H4 (cell line): ENCODE measurements at regions not wholly inside any gene's neighbourhood (a gene's known extent, or its start where the extent isn't known, plus 50 kb on each side); places are given as distances from the start of the nearest gene placed in this dataset.
"Not testable (repeated sequence)": the region's sequence is repeated elsewhere in the genome, so short reads cannot be mapped to it uniquely, and the experiment has no call there.

Source experiments
- DNase-seq: peaks from one replicate; pipeline ENCODE4 v3.0.0-alpha.2; 2015; ENCODE audit warnings: low spot score

DNA sequence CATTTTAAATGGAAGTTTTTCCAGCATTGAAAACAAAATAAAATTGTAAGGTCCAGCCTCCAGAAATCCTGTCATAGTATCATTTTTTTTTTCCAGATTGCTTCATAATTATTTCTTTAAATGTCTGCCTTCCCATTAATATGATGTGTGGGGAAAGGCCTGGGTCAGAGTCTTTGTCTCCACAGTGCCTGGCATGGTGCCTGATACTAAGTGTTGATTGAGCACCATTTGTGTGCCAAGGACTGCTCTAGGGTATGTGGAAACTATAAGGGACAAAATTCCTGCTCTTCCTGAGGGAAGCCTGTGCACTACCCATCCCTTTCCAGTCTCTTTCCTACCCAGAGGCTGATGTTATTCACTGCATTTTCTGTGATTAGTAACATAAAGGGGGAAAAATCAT, 53.1 kb upstream of the BEND4 start:
- DNase-seq: no peak

DNA sequence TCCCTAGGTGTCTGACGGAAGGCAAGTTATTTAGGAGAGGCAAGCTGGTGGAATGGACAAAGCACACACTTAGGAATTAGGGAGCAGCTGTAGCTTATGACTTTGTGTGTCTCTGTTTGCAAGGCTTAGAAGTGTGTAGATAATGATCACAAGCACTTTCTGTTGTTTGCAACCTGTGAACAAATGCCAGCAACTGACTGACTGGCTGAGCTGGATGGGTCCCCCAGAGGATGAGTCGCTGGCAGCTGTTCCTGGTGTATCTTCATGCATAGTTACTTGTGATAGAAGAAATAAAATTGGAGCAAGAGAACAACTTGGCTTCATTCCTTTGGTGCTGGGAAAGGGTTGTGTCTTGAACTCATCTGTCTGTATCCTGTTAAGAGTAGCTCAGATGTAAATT, 64.2 kb upstream of the BEND4 start:
- DNase-seq: no peak

DNA sequence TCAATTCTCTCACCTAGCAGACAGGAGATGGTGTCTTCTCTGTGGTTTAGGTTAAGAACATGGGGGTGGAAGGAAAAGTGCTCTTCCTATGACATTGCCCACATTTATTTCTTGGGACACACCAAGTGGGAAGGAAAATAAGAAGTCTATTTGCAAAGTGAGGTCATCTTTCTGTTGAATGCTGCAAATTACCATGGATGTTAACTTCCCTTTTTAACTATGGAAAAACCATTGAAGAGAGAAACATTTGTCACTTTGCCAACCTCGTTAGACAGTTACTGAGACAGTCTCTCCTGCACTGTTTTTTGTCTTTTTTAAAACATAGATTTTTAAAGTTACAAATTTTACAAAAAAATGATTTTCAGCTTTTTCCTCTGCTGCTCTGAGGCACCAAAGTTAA, 72.8 kb upstream of the BEND4 start:
- no peak for DNase-seq

DNA sequence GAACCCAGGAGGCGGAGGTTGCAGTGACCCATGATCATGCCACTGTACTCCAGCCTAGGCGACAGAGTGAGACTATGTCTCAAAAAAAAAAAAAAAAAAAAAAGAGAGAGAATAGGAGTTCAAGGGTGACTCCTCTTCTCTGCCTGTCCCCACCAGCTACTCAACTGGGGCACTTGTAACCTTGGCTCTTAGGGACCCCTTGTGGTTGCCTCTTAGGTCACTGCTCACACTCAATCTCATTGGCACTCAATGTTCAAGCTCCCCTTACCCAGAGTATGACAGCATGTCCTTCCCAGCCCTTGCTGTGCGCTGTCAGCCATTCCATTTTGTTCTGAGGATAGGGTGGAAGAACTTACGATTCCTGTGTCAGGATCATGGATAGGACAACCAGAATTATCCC, 82.4 kb upstream of the BEND4 start:
- no peak for DNase-seq

DNA sequence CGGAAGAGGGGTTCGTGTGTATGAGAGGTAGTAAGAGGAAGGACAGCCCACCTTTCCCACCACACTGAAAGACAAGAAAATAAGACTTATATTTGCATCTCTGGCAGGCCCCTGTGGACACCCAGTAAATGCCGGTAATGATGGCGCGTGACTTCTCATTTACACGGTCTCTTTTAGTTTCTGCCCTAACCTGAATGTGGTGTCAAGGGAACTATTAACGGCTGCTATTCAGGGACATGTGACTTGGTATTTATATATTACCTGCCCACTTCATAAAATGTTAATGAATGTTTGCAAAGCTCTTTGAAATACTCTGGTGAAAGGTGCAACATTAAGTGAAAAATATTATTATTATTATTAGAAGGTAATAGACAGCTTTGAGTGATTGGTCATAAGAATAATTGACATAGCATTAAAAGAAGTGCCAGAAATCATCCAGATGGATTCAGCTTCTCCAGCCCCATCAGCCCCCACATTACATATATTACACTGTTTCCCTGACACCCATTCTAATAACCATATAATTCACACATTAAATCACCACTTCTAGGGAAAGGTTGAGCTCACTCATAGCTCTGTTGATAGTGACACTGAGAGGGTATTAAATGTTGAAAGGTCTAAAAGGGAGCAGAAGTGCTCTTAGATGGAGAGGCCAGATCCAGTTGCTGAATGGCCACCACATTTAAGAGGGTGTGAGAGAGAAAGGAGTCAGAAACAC, 83.0 kb upstream of the BEND4 start:
- DNase-seq: no peak

- no peak for DNase-seq
Observed at GRCh38 chr4:42237010-42237409, 84.6 kb upstream of the BEND4 start.

- no peak for DNase-seq
Observed at GRCh38 chr4:42237451-42237850, 85.0 kb upstream of the BEND4 start.

DNA sequence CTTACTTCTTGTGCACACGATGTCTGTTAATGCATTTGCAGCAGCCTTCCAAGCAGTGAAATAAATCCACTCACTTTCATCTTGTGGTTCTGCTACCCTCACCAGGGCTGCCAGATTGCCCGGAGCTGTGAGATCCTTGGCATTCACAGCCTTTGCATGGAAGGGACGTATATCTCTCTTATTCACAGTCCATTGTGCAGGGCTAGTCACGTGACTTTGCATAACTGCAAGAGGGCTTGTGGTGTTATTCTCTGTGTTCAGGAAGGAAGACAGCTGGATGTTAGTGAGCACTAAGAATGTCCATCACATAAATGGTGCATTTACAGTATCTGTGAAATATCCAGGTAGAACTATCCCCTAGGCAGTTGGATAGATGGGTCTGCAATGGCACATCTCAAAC, 96.5 kb upstream of the BEND4 start:
- no peak for DNase-seq

- no peak for DNase-seq
Observed at GRCh38 chr4:42252315-42252714, 99.9 kb upstream of the BEND4 start.

DNA sequence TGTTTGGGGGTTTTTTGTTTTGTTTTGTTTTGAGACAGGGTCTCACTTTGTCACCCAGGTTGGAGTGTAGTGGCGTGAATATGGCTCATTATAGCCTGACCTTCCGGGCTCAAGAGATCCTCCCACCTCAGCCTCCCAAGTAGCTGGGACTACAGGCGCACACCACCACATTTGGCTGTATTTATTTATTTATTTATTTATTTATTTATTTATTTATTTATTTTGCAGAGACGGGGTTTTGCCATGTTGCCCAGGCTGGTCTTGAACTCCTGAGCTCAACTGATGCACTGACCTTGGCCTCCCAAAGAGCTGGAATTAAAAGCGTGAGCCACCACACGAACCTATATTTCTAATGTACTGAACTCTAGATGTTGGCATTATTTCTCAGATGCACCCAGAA, 105.2 kb upstream of the BEND4 start:
- DNase-seq: not testable (repeated sequence)

- no peak for DNase-seq
Observed at GRCh38 chr4:42262701-42263490, 110.4 kb upstream of the BEND4 start.

GRCh38 chr4:42265782-42266602, 113.5 kb upstream of the BEND4 start:
- DNase-seq: no peak

DNA sequence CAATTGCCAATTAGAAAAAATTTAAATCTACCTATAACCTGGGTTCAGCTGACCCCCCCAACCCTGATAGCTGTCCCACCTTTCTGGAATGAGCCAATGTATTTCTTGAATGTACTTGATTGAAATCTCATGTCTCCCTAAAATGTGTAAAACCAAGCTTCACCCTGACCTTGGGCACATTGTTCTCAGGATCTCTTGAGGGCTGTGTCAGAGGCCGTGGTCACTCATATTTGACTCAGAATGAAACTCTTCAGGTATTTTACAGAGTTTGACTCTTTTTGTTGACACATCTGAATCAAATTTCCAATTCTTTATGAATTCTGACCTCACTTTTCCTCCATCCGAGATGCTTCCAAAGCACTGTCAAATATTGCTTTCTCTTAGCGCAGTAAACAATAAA, 115.3 kb upstream of the BEND4 start:
- DNase-seq: no peak

- DNase-seq: no peak
Observed at GRCh38 chr4:42268824-42269223, 116.4 kb upstream of the BEND4 start.

DNA sequence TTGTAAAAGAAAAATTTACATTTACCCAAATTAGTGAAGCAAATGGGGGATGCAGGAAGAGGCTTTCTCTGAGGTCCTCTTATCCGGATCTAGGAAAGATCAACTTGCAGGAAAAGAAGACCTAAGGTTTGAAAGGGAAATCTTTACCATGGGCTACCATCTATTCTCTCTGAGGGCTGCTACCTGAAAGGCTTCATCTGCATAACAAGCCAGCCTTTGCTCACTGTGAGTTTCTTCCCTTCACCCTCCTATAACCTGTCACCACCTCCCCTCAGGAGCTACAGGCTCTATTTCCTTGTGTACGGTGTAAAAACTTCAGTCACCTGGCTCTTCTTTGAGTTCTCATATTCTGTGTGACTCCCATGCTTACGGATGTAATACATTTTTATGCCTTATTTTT, 118.6 kb upstream of the BEND4 start:
- no peak for DNase-seq

GRCh38 chr4:42277291-42277690, 120.0 kb upstream of the SHISA3 start:
- no peak for DNase-seq

DNA sequence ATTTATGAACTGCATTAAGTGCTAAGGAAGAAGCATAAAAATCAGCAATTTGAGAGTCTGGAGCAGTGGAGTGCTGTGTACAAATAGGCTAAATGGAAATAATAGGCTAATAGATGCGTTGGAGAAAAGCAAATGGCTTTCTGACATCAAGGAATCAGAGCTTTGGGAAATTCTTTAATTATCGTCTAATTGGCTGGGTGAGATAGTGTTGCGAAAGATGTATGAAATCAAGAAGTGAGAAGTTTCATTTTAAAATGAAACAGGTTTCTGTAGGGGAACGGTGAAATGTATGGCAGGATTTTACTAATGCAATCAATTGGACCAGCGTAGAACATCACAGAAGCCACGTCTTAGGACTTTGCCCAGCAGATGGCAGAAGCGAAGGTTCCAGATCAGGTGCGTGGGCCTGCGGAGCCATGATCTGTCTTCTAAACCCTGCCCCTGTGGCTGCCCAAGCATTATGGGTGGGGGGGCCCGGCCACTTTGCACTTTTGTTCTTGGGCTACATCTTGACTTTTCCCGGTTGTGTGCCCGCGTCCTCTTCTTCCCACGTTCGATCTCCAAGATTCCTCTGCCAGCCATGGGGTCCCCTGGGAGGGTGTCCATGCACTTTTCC, 118.5 kb upstream of the SHISA3 start:
- no peak for DNase-seq

- DNase-seq: peak; percentile 36
Observed at GRCh38 chr4:42280327-42281095, 116.8 kb upstream of the SHISA3 start.

- DNase-seq: no peak
Observed at GRCh38 chr4:42281324-42282020, 115.8 kb upstream of the SHISA3 start.

DNA sequence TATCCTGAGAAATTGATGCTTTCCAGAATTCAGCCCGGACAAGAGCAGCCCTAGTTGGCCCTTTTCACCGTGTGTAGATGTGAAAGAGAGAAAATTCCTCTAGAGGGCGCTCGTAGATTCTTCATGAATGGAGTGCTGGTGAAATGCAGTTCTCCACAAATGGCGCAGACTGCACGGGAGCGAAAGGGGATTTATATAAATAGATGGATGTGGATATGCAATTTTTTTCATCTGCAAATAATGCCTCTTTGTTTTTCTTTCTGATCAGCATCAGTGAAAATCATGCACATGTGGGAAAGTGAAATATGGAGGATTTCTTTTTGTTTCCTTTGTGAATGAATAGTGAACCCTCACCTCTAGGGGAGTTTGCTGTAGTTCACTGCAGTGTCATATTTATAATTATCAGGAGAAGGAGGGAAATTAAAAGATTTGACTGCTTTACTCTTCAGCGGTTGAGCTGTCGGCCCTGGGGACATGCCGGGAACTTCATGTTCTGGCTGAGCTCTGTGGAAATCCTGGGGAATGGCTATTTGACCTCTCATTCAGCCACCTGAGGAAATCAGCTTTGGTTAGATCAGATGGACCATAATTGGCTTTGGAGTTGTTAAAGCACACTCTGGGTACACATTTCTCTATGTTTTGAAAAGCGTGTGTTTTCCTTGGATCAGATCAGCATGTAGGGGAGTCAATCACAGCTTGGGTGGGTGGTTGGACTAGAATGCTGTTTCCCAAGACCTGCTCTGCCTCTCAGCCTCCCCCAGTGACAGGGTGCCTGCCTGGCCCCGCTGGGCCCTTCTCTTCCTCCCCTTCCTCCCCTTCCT, 115.0 kb upstream of the SHISA3 start:
- DNase-seq: peak; percentile 67
